Lower leg skin (tissue), 3 donors: ENCODE measurements at regions not wholly inside any gene's neighbourhood (a gene's known extent, or its start where the extent isn't known, plus 50 kb on each side); places are given as distances from the start of the nearest gene placed in this dataset.

Experiments
- CTCF ChIP-seq, 3 donors: fragments of 450-650 bp; IDR thresholded peaks; one replicate each; pipeline ENCODE4 v1.5.1; 2016; ENCODE audit warnings: antibody characterized with exemption in 3 of 3, mild to moderate bottlenecking in 3 of 3, moderate library complexity in 2 of 3
- POLR2A ChIP-seq, 2 donors: fragments of 450-650 bp; IDR thresholded peaks; one replicate each; pipeline ENCODE4 v1.6.1; 2016 to 2017; ENCODE audit warnings: antibody characterized with exemption in 2 of 2, mild to moderate bottlenecking in 1 of 2, moderate library complexity in 1 of 2

- TF ChIP-seq CTCF (IDR thresholded peaks at IDR 0.05) (no peak), POLR2A (IDR thresholded peaks at IDR 0.05) (no peak)
Observed at GRCh38 chr6:87972279-87972678, 75.4 kb upstream of the SPACA1 start.
